ENCODE measurements at regions not wholly inside any gene's neighbourhood (a gene's known extent, or its start where the extent isn't known, plus 50 kb on each side); places are given as distances from the start of the nearest gene placed in this dataset.

GRCh38 chr1:36607263-36607651, 124.5 kb upstream of the CSF3R start:
- DNase-seq = no peak

GRCh38 chr1:36606641-36607262, 124.0 kb upstream of the CSF3R start:
- DNase-seq = no peak

- no peak for DNase-seq
These were observed 123.4 kb upstream of the CSF3R start for GRCh38 chr1:36605942-36606640.

- DNase-seq = no peak
These were observed 120.7 kb upstream of the CSF3R start for GRCh38 chr1:36603461-36603860.

- no peak for DNase-seq
These were observed 119.5 kb upstream of the CSF3R start for GRCh38 chr1:36602184-36602583.

- DNase-seq = no peak
These were observed 117.1 kb upstream of the CSF3R start for GRCh38 chr1:36599828-36600227.

GRCh38 chr1:36597514-36597913, 114.8 kb upstream of the CSF3R start:
- no peak for DNase-seq

- DNase-seq = no peak
These were observed 113.2 kb upstream of the CSF3R start for GRCh38 chr1:36595921-36596320.

GRCh38 chr1:36595349-36595748, 112.6 kb upstream of the CSF3R start:
- DNase-seq = no peak

- no peak for DNase-seq
These were observed 111.3 kb upstream of the CSF3R start for GRCh38 chr1:36594023-36594422.

- DNase-seq = no peak
These were observed 108.6 kb upstream of the CSF3R start for GRCh38 chr1:36591278-36591677.

GRCh38 chr1:36590771-36591170, 108.1 kb upstream of the CSF3R start:
- DNase-seq = no peak

- DNase-seq = no peak
These were observed 107.6 kb upstream of the CSF3R start for GRCh38 chr1:36590264-36590663.

GRCh38 chr1:36588972-36589371, 106.3 kb upstream of the CSF3R start:
- no peak for DNase-seq

- no peak for DNase-seq
These were observed 103.1 kb upstream of the CSF3R start for GRCh38 chr1:36585569-36586548.

GRCh38 chr1:36584874-36585453, 102.3 kb upstream of the CSF3R start:
- DNase-seq = no peak

- DNase-seq = no peak
These were observed 101.5 kb upstream of the CSF3R start for GRCh38 chr1:36583980-36584782.

- DNase-seq = no peak
These were observed 100.4 kb upstream of the CSF3R start for GRCh38 chr1:36583080-36583479.

- no peak for DNase-seq
These were observed 99.5 kb upstream of the CSF3R start for GRCh38 chr1:36582066-36582755.

GRCh38 chr1:36580524-36580923, 97.8 kb upstream of the CSF3R start:
- DNase-seq = no peak

GRCh38 chr1:36579039-36579438, 96.3 kb upstream of the CSF3R start:
- no peak for DNase-seq
